ENCODE measurements at regions not wholly inside any gene's neighbourhood (a gene's known extent, or its start where the extent isn't known, plus 50 kb on each side); places are given as distances from the start of the nearest gene placed in this dataset.

DNA sequence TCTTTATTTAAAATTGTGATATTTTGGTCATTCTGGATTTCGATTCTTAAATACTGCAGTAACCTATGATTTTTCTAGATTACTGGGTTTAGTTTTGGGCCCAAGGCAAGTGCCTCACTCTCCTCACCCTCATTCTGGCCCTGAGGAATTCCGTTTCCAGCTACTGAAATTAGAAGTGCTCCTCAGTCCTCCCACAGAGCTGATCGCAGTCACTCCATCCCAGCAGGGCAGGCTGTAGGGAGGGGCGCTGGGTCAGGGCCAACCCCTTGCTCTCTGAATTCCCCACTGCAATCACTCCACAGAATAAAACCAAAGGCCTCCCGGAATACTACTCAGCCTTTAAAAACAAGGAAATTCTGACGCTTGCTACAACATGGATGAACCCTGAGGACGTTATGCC lies 66.5 kb upstream of the DIO3 start:
- TF ChIP-seq, protein P1, sequence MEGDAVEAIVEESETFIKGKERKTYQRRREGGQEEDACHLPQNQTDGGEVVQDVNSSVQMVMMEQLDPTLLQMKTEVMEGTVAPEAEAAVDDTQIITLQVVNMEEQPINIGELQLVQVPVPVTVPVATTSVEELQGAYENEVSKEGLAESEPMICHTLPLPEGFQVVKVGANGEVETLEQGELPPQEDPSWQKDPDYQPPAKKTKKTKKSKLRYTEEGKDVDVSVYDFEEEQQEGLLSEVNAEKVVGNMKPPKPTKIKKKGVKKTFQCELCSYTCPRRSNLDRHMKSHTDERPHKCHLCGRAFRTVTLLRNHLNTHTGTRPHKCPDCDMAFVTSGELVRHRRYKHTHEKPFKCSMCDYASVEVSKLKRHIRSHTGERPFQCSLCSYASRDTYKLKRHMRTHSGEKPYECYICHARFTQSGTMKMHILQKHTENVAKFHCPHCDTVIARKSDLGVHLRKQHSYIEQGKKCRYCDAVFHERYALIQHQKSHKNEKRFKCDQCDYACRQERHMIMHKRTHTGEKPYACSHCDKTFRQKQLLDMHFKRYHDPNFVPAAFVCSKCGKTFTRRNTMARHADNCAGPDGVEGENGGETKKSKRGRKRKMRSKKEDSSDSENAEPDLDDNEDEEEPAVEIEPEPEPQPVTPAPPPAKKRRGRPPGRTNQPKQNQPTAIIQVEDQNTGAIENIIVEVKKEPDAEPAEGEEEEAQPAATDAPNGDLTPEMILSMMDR (IDR thresholded peaks at IDR 0.05) = no peak
- no peak for TF ChIP-seq POLR2AphosphoS5 (IDR thresholded peaks at IDR 0.05)
